ENCODE measurements at regions not wholly inside any gene's neighbourhood (a gene's known extent, or its start where the extent isn't known, plus 50 kb on each side); places are given as distances from the start of the nearest gene placed in this dataset.
A peak's percentile ranks its signal among the peaks of the same experiment; 100 is the strongest.

DNA sequence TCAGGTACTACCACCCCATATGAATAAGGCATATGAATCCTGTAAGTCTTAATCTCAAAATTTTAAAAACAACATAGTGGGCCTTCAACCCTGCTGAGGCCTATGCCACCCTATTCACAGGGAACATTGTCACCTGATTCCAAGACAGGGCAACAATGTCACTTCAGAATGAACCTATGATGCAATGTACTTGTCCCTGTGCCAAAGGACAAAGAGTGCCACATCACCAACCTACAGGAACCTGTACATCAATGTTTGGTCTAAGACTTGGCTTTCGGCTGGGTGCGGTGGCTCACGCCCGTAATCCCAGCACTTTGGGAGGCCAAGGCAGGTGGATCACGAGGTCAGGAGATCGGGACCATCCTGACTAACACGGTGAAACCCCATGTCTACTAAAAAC is 318.5 kb upstream of the JARID2 start:
- Mint-ChIP-seq H3K36me3 (ENCODE audit: low read depth) (no peaks in the 10 kb centered on the region), H3K4me3 (no peak overlapping the region), H3K27me3 (ENCODE audit: low read depth) (peaks cover 7% of the 10 kb centered on the region), H3K9me3 (no peaks in the 10 kb centered on the region), H3K27ac (no peak overlapping the region), H3K4me1 (ENCODE audit: low read depth) (peaks cover 12% of the 10 kb centered on the region)
- no peak for DNase-seq (ENCODE audit: low spot score)

DNA sequence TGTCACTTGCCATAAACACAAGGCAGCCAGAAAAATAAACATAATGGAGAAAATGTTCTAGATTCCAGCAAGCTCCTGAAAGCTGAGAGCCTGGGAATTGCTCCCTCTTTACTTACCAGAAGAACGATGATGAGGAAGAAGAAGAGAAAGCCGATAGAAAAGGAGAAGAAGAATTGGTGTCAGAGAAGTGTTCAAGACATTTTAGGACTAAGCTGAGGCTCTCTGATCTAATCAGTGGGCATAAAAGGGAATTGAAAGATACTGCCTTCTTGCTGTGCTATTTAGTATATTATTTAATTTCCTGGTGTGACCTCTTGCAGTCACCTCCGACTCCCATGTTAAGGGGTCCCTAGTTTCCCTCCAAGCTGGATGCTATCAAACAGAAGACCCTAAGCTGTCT is 316.6 kb upstream of the JARID2 start:
- Mint-ChIP-seq H3K27me3 (ENCODE audit: low read depth) (no peaks in the 10 kb centered on the region), H3K4me1 (ENCODE audit: low read depth) (peaks cover 14% of the 10 kb centered on the region), H3K27ac (no peak overlapping the region), H3K36me3 (ENCODE audit: low read depth) (no peaks in the 10 kb centered on the region), H3K4me3 (no peak overlapping the region), H3K9me3 (no peaks in the 10 kb centered on the region)
- no peak for DNase-seq (ENCODE audit: low spot score)

DNA sequence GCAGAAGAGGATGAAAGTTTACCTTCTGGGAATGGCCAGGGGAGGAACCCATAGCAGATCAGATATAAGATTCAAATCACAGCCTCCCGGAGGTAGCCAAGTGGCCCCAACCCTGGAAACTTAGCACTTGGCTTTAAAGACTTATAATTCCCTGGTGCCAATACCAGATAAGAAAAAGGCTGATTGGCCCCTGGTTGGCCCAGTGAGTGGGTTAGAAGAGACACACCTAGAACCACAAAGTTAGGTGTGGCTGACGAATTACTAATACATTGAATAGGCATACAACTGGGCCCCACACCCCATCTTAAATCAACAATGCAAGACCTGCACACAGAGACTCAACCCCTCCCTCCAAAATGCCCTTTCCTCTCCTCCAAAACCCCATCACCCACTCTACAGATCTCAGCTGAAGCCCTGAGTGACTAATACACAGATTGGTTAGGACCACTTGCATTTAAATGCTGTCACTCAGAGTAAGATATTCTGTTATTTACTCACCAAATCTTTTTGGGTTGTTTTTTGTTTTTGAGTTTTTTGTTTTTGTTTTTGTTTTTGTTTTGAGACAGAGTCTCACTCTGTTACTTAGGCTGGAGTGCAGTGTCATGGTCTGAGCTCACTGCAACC is 315.4 kb upstream of the JARID2 start:
- H3K27ac Mint-ChIP-seq, result no peak overlapping the region

DNA sequence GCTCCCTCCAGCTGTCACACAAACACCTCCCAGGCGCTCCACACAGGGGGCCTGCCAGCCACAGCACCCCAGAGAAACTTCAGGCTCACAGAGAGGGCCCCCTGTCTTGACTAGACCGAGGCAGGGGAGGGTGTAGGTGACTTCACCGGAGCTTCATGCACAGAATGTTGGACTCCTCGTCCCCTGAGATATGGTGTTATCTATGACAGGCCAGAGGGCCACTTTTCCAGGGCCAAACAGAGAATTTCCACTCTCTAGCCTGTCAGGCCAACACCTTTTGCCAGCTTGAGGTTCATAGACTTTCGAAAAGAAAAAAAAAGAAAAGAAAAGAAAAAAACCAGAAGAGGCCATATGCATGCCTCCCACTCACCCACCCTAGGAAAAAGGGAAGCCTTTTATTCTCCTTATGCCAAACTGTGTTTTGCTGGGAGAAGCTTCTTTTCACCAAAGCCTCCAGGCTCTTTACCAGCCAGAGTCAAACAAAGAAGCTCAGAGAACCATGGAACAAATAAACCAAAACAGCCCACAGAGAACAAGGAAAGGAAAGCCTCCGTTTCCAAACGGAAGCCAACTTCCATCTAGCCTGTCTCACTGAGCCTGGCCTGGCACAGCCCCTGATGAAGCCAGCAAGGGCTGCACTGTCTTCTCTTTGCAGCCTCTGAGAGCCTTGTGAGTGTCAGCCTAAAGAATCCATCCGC is 313.2 kb upstream of the JARID2 start:
- H3K27me3 Mint-ChIP-seq (ENCODE audit: low read depth), result no peaks in the 10 kb centered on the region
- H3K27ac Mint-ChIP-seq, result no peak overlapping the region
- peaks cover 14% of the 10 kb centered on the region for H3K4me1 Mint-ChIP-seq (ENCODE audit: low read depth)
- DNase-seq (ENCODE audit: low spot score), result no peak
- H3K36me3 Mint-ChIP-seq (ENCODE audit: low read depth), result no peaks in the 10 kb centered on the region
- H3K4me3 Mint-ChIP-seq, result no peak overlapping the region
- no peaks in the 10 kb centered on the region for H3K9me3 Mint-ChIP-seq

More for the DNA sequence above, 315.4 kb upstream of the JARID2 start:
- Mint-ChIP-seq H3K4me1 (ENCODE audit: low read depth) (peaks cover 14% of the 10 kb centered on the region), H3K9me3 (no peaks in the 10 kb centered on the region), H3K4me3 (peak overlapping the region; percentile 22), H3K36me3 (ENCODE audit: low read depth) (no peaks in the 10 kb centered on the region), H3K27me3 (ENCODE audit: low read depth) (no peaks in the 10 kb centered on the region)
- no peak for DNase-seq (ENCODE audit: low spot score)

DNA sequence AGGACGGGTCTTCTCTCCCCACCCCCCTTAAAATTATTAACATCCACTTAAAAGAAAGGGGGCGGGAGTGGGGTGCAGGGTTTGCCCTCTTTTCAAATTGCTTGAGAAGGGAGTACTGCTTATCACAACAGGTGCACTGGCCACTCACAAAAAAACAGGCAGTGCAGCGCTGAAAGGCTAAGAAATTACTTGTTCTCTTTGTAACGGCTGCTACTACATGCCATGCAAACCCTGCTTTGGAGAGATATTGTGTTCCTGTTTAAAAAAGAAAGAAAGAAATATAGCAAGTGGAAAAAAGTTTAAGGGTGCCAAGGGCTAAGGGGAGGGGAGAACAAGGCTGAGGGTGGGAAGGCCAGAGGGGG is 312.7 kb upstream of the JARID2 start:
- no peaks in the 10 kb centered on the region for H3K9me3 Mint-ChIP-seq
- no peaks in the 10 kb centered on the region for H3K27me3 Mint-ChIP-seq (ENCODE audit: low read depth)
- peaks cover 13% of the 10 kb centered on the region for H3K4me1 Mint-ChIP-seq (ENCODE audit: low read depth)
- no peak for DNase-seq (ENCODE audit: low spot score)
- no peaks in the 10 kb centered on the region for H3K36me3 Mint-ChIP-seq (ENCODE audit: low read depth)
- no peak overlapping the region for H3K4me3 Mint-ChIP-seq
- H3K27ac Mint-ChIP-seq, result no peak overlapping the region

DNA sequence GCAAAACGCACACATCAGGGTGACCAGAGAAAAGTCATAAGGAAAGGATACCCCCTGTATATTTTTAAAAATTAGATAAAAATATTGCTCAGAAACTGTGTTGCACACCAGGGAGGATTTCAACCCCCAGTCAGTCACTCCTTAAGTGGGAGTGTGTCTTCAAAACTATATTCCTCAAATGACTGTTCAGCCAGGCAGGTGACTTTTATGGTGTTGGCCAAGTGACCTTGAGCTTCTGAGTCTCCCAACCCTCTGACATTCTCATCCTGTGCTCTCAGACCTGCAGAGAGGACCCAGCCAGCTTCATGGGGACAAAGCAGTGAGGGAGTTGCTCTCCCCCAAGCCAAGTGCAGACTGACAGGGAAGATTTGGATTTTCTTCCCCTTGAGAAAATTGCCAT is 311.9 kb upstream of the JARID2 start:
- H3K4me1 Mint-ChIP-seq (ENCODE audit: low read depth), result peaks cover 13% of the 10 kb centered on the region
- H3K27ac Mint-ChIP-seq, result no peak overlapping the region
- DNase-seq (ENCODE audit: low spot score), result no peak
- no peaks in the 10 kb centered on the region for H3K9me3 Mint-ChIP-seq
- H3K36me3 Mint-ChIP-seq (ENCODE audit: low read depth), result no peaks in the 10 kb centered on the region
- H3K4me3 Mint-ChIP-seq, result no peak overlapping the region
- H3K27me3 Mint-ChIP-seq (ENCODE audit: low read depth), result no peaks in the 10 kb centered on the region

DNA sequence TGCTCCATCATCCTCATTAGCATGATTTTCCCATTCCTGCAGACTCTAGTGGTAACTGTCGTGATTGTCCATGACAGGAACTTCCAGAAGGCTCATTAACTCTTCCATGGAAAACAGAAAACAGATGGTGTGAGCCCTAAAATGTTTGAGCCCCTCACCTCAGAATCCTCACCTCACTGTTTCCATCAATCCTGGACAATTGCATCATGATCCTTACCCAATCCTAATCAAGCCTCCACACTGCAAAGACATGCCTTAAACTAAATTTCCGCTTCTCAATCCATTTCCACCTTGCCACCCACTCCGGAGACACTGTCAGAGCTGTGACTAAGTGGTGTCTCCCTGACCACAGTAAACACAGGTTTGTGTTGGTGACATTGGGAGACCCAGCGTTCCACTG is 311.0 kb upstream of the JARID2 start:
- H3K27me3 Mint-ChIP-seq (ENCODE audit: low read depth), result no peaks in the 10 kb centered on the region
- H3K27ac Mint-ChIP-seq, result no peak overlapping the region

DNA sequence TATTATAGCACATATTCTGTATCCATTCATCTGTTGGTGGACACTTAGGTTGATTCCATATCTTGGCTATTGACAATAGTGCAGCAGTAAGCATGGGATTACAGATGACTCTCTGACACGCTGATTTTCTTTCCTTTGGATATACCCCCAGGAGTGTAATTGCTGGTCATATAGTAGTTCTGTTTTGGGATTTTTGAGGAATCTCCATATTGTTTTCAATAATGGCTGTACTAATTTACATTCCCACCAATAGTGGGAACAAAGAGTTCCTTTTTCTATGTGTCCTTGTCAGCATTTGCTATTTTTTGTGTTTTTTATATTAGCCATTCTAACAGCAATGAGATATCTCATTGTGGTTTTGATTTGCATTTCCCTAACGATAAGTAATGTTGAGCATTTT is 309.0 kb upstream of the JARID2 start:
- H3K36me3 Mint-ChIP-seq (ENCODE audit: low read depth), result no peaks in the 10 kb centered on the region
- no peak overlapping the region for H3K4me3 Mint-ChIP-seq
- H3K27me3 Mint-ChIP-seq (ENCODE audit: low read depth), result no peaks in the 10 kb centered on the region
- no peak overlapping the region for H3K27ac Mint-ChIP-seq
- no peak for DNase-seq (ENCODE audit: low spot score)
- no peaks in the 10 kb centered on the region for H3K9me3 Mint-ChIP-seq
- peaks cover 2% of the 10 kb centered on the region for H3K4me1 Mint-ChIP-seq (ENCODE audit: low read depth)

More for the DNA sequence above, 311.0 kb upstream of the JARID2 start:
- DNase-seq (ENCODE audit: low spot score), result no peak
- no peaks in the 10 kb centered on the region for H3K36me3 Mint-ChIP-seq (ENCODE audit: low read depth)
- H3K4me3 Mint-ChIP-seq, result no peak overlapping the region
- no peaks in the 10 kb centered on the region for H3K9me3 Mint-ChIP-seq
- peaks cover 11% of the 10 kb centered on the region for H3K4me1 Mint-ChIP-seq (ENCODE audit: low read depth)

DNA sequence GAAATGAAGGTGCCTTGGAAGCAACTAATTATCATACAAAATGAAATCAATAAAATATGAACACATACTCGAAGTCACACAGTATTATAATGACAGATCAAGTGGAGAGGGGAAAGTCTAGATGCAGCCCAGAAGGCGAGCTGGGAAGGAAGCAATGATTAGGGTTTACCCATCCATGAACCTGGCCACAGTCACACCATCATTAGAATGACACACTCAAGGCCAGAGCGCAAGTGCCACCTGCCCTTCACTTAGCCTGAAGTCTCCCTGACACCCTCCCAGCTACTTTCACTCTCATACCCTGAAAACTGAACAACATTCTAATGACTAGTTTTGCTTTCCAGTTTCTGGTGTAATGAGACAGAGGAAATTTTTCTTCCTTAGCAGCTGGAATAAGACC is 302.8 kb upstream of the JARID2 start:
- Mint-ChIP-seq H3K27me3 (ENCODE audit: low read depth) (no peaks in the 10 kb centered on the region), H3K9me3 (no peaks in the 10 kb centered on the region), H3K27ac (no peak overlapping the region), H3K4me1 (ENCODE audit: low read depth) (peaks cover 2% of the 10 kb centered on the region), H3K36me3 (ENCODE audit: low read depth) (no peaks in the 10 kb centered on the region), H3K4me3 (no peak overlapping the region)
- no peak for DNase-seq (ENCODE audit: low spot score)

DNA sequence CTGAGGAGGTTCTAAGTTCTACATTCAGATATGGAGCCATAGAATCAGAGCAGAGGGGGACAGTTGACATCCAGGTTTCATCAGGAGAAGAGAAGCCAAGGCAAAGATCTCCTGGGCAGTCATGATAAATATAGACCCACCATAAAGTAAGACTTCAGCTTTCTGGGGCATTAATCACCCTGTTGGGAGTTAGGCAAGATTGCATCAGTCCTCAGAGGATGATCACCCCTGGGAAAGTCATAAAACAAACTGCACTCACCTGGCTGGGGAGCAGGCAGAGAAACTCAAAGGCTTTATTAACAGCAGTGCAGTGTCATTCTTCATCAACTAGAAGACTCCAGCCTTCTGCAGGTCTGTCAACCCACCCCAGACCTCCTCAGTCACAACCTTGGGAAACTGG is 301.3 kb upstream of the JARID2 start:
- no peak overlapping the region for H3K4me3 Mint-ChIP-seq
- H3K36me3 Mint-ChIP-seq (ENCODE audit: low read depth), result no peaks in the 10 kb centered on the region
- DNase-seq (ENCODE audit: low spot score), result no peak
- peaks cover 2% of the 10 kb centered on the region for H3K4me1 Mint-ChIP-seq (ENCODE audit: low read depth)
- no peaks in the 10 kb centered on the region for H3K27me3 Mint-ChIP-seq (ENCODE audit: low read depth)
- no peak overlapping the region for H3K27ac Mint-ChIP-seq
- H3K9me3 Mint-ChIP-seq, result no peaks in the 10 kb centered on the region

DNA sequence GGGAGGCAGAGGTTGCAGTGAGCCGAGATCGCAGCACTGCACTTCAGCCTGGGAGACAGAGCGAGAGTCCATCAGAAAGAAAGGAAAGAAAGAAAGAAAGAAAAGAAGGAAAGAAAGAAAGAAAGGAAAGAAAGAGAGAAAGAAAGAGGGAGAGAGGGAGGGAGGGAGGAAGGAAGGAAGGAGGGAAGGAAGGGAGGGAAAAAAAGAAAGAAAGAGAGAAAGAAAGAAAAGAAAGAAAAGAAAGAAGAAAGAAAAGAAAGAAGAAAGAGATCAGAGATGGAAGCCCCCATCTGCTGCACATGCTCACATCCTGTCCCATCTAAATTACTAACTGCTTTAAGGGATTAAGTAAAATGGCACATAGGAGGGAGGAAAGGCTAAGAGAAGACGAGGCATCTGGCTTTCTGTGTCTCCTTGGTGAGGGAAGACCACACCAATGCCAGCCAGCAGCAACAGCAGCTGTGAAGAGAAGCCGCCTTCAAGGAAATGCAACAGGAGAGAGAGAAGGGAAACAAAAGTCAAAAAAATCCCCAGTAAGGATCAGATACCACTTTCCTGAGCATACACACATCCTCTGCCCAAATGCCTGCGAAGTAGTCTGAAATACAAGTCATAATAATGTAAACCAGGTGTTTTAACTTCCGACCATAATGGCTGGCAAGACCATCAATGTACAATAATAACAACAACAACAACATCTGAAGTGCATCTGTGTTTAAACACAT is 300.2 kb upstream of the JARID2 start:
- no peak for DNase-seq (ENCODE audit: low spot score)
- no peaks in the 10 kb centered on the region for H3K36me3 Mint-ChIP-seq (ENCODE audit: low read depth)
- no peaks in the 10 kb centered on the region for H3K9me3 Mint-ChIP-seq
- H3K27me3 Mint-ChIP-seq (ENCODE audit: low read depth), result no peaks in the 10 kb centered on the region
- H3K27ac Mint-ChIP-seq, result no peak overlapping the region
- H3K4me3 Mint-ChIP-seq, result no peak overlapping the region
- H3K4me1 Mint-ChIP-seq (ENCODE audit: low read depth), result peaks cover 2% of the 10 kb centered on the region

DNA sequence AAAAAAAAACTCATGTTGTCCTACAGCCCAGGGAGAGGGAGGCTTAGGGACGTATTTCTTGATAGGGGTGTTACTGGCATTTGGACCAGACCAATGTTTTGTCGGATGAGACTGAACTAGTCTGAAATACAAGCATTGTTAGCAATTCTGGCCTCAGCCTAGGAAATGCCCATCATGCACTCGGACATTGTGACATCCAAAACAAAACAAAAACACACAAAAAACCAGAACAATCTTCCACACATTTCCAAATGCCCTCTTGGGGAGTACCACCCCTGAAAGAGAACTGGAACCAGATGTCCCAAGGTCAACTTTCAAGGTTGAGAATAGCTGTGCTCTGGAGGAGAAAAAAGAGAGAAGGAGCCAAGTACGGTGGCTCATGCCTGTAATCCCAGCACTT is 299.1 kb upstream of the JARID2 start:
- Mint-ChIP-seq H3K9me3 (no peaks in the 10 kb centered on the region), H3K4me1 (ENCODE audit: low read depth) (peaks cover 2% of the 10 kb centered on the region), H3K27ac (no peak overlapping the region), H3K27me3 (ENCODE audit: low read depth) (no peaks in the 10 kb centered on the region), H3K36me3 (ENCODE audit: low read depth) (no peaks in the 10 kb centered on the region), H3K4me3 (no peak overlapping the region)
- no peak for DNase-seq (ENCODE audit: low spot score)

DNA sequence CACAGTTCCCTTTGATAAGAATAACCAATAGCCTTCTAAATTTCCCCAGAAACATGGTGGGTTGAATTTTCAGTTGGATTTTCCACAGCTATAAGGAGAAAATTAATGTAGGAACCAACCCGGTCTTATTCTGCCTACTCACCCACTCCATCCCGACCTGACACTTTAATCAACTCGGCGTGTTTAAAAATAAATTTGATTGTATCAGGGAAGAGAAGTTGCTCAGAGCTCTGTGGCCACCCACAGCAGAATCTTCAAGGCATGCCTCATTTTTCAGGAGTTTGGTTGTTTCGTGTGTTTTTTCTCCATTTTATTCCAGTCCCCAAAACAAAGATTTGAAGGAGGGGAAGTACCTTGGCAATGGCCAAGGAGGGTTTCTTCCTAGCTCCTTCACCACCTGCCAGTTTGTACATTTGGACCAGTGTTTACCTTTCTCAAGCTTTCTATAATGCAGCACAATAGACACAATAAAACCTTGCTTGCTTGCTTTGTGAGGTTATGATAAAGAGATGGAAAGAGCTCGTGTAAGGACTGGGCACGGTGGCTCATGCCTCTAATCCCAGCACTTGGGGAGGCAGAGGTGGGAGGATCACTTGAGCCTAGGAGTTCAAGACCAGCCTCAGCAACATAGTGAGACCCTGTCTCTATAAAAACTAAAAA is 297.2 kb upstream of the JARID2 start:
- H3K4me1 Mint-ChIP-seq (ENCODE audit: low read depth), result peaks cover 2% of the 10 kb centered on the region
- H3K4me3 Mint-ChIP-seq, result no peak overlapping the region
- H3K27me3 Mint-ChIP-seq (ENCODE audit: low read depth), result no peaks in the 10 kb centered on the region
- no peak overlapping the region for H3K27ac Mint-ChIP-seq
- DNase-seq (ENCODE audit: low spot score), result no peak
- no peaks in the 10 kb centered on the region for H3K9me3 Mint-ChIP-seq
- H3K36me3 Mint-ChIP-seq (ENCODE audit: low read depth), result no peaks in the 10 kb centered on the region

Measured in T-helper 2 cell treated with Interferon-gamma antibody and Interleukin-4, amounts not matched to agents 5 μg/mL and 100 μg/mL, for 36 hours (primary cell).